Adipocyte (in vitro differentiated cells): ENCODE measurements at regions not wholly inside any gene's neighbourhood (a gene's known extent, or its start where the extent isn't known, plus 50 kb on each side); places are given as distances from the start of the nearest gene placed in this dataset.
A peak's percentile ranks its signal among the peaks of the same experiment; 100 is the strongest.

Experiments
- DNase-seq: peaks from one replicate; pipeline ENCODE4 v3.0.0-alpha.2; 2015; ENCODE audit warnings: low read depth
- H3K27me3 ChIP-seq: replicated peaks from 2 replicates; pipeline ENCODE4 v1.7.0; 2013; ENCODE audit warnings: mild to moderate bottlenecking, low read length, moderate library complexity; ENCODE audit not compliant: control insufficient read depth, insufficient read depth
- H3K36me3 ChIP-seq: 2 replicates; pipeline ENCODE4 v1.7.0; 2013; ENCODE audit warnings: low read length, mild to moderate bottlenecking, moderate library complexity; ENCODE audit not compliant: control insufficient read depth, insufficient read depth, severe bottlenecking
- H3K4me1 ChIP-seq: 2 replicates; pipeline ENCODE4 v1.7.0; 2013; ENCODE audit warnings: mild to moderate bottlenecking, low read length, moderate library complexity; ENCODE audit not compliant: control insufficient read depth, insufficient read depth
- H3K4me3 ChIP-seq: 2 replicates; pipeline ENCODE4 v1.7.0; 2013; ENCODE audit warnings: mild to moderate bottlenecking, low read length, moderate library complexity
- H3K9ac ChIP-seq: 2 replicates; pipeline ENCODE4 v1.7.0; 2013; ENCODE audit warnings: mild to moderate bottlenecking, low read length, moderate library complexity
- H3K9me3 ChIP-seq: 2 replicates; pipeline ENCODE4 v1.7.0; 2013; ENCODE audit warnings: mild to moderate bottlenecking, low read length, moderate library complexity; ENCODE audit not compliant: control insufficient read depth

DNA sequence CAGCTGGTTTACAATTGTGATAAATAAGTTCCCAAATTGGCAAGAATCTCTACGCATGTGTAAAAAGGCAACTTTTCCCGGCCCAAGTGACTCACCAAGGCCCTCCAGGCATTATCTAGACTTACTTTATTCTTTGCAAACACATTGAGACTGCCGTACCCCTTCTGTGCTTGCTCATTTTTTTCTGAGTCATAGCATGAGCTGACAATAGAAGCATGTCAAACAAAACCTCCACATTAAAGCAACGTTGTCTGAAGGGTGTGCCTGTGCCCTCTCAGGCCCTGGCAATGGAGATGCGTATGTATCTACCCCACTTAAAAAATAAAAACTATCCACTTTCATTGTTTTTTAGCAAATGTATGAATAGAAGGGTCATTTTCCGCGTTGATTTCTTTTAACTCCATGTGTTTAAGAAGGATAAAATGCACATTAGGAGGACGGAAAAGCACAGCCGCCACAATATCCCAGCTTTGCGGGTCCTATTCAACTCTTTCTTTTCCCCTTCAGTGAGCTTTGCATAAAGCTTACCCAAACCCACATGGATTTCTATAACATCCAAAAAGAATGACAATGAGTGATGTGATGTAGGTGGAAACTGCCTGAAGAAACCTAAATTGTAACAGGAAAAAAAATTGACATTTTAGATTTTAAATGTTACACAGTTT is 298.2 kb downstream of the CDCA7 start:
- Histone ChIP-seq H3K4me3 (peak overlapping the region; percentile 36), H3K27me3 (no peaks in the 10 kb centered on the region), H3K4me1 (peaks cover 59% of the 10 kb centered on the region), H3K9me3 (no peaks in the 10 kb centered on the region), H3K36me3 (no peaks in the 10 kb centered on the region), H3K9ac (peak overlapping the region; percentile 53)
- peak; percentile 96 for DNase-seq

DNA sequence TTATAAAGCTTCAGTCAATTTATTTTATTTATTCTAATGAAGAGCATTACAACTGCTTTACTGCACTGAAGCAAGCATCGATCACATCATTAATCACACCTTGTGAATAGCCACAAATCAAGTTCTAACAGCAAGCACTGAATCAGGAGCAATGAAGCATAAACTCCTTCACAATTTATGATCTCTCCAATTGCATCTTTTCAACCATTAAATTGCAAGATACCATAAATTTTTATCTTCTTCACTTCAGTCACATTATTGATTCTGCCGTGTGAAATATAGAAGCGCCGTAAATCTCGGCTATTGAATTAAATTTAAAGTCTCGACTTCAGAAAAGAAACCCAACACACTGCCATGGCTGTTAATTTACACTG is 298.7 kb downstream of the CDCA7 start:
- DNase-seq: no peak
- Histone ChIP-seq H3K4me3 (no peak overlapping the region), H3K9me3 (no peaks in the 10 kb centered on the region), H3K4me1 (peaks cover 59% of the 10 kb centered on the region), H3K9ac (peak overlapping the region; percentile 53), H3K36me3 (no peaks in the 10 kb centered on the region), H3K27me3 (no peaks in the 10 kb centered on the region)

DNA sequence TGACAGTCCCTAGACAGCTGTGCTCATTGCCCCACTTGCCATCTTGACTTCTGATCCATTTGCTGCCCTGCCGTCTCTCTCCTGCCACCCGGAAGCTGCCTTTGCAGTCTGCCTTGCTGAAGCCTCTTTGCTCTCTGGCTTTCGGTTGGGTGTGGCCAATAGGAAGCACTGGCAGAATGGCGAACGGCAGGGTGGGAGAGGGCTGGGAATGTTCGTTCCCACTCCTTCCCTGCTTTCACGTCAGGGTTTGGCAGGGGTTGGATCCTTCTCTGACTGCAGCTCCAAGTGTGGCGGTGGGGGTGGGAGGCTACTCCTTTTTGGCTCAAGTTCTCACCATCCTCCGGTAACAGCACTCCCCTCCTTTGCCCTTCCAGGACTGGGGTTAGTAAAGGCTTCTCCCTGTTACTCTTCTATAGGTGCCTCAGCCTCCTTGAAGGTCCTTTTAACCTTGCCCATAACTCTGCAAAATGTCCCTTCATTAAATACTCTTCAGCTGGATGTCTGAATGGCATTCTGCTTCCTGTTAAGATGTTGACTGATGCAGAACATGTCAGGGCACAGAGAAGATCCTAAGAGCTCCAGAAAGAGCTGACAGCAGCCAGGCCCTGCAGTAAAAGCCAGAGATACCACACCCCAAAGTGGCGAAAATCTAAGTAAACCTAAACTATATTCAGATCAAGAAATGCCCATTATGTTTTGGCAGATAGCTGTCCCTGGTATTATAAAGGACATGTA is 299.7 kb downstream of the CDCA7 start:
- no peaks in the 10 kb centered on the region for H3K36me3 ChIP-seq
- peaks cover 59% of the 10 kb centered on the region for H3K4me1 ChIP-seq
- H3K9me3 ChIP-seq: no peaks in the 10 kb centered on the region
- H3K27me3 ChIP-seq: no peaks in the 10 kb centered on the region
- H3K4me3 ChIP-seq: no peak overlapping the region
- DNase-seq: no peak
- no peak overlapping the region for H3K9ac ChIP-seq

DNA sequence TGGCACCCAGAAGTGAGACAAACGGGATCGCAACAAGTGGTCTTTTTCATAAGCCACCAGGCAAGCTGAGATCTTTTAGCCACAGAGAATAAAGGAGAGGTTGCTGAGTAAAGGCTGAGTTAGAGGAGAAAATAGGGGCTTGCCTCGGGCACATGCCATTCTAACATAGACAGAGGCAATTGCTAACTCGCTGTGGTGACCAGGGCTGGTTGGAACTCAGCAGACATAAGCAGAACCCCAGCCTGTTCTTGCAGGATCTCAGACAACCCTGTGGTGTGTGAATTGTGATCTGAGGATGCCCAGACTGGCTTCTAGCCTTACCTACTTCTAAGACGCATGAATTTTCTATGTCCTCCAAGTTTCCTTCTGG is 300.2 kb downstream of the CDCA7 start:
- no peak for DNase-seq
- H3K9me3 ChIP-seq: no peaks in the 10 kb centered on the region
- H3K36me3 ChIP-seq: no peaks in the 10 kb centered on the region

DNA sequence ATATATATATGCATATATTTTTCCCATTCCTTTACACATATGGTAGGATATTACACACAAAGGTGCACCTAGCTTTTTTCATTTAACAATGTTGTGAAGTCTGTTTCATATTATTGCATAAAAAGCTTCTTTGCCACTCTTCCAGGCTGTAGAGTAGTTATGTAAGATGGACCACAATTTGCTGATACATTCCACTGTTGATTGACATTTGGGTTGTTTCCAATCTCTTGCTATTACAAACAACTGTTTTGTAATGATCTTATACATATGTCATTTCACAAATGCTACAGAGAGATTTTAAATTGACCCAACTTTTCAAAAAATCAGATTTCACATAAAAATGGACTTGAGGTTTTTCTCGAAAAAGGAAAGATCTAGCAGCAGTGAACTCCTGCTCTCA is 301.4 kb downstream of the CDCA7 start:
- H3K9ac ChIP-seq: no peak overlapping the region
- H3K27me3 ChIP-seq: no peaks in the 10 kb centered on the region
- peaks cover 46% of the 10 kb centered on the region for H3K4me1 ChIP-seq
- DNase-seq: no peak
- H3K36me3 ChIP-seq: no peaks in the 10 kb centered on the region
- H3K9me3 ChIP-seq: no peaks in the 10 kb centered on the region
- no peak overlapping the region for H3K4me3 ChIP-seq

More for the DNA sequence above, 300.2 kb downstream of the CDCA7 start:
- H3K4me1 ChIP-seq: peaks cover 54% of the 10 kb centered on the region
- no peak overlapping the region for H3K4me3 ChIP-seq
- no peak overlapping the region for H3K9ac ChIP-seq
- H3K27me3 ChIP-seq: no peaks in the 10 kb centered on the region

DNA sequence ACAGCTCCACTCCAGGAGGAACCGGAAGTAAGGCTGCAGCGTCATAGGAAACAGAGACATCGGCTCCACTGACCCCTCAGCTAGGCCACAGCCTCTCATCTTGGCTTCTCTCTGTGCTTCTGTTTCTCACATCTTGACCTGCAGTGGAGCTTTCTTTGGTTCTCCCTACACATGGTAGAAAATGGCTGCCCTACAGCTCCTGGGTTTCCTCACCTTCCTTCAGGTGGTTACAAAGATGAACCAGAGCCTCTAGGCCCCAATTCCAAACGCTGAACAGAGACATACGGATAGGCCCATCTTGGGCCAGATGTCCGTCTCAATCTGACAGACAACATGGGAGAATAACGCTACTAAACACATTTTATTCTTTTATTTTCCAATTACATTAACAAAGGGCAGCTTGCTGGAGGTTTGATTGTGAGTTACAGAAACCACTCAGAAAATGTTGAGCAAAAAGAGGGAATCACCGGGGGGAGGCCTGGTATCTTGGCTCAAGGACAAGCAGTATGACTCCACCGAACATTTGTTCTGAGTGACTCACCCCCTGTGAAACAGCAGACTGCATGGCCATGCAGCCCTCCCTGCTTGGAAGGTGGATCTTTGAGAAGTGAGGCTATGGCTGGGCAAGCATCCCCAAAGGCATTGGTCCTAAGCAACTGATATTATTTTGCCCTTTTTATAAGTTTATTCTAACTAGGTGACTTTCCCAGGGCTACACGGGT is 303.5 kb downstream of the CDCA7 start:
- Histone ChIP-seq H3K4me1 (peaks cover 32% of the 10 kb centered on the region), H3K9me3 (no peaks in the 10 kb centered on the region), H3K27me3 (no peaks in the 10 kb centered on the region), H3K4me3 (peak overlapping the region; percentile 7), H3K36me3 (no peaks in the 10 kb centered on the region), H3K9ac (peak overlapping the region; percentile 31)
- peak; percentile 94 for DNase-seq

DNA sequence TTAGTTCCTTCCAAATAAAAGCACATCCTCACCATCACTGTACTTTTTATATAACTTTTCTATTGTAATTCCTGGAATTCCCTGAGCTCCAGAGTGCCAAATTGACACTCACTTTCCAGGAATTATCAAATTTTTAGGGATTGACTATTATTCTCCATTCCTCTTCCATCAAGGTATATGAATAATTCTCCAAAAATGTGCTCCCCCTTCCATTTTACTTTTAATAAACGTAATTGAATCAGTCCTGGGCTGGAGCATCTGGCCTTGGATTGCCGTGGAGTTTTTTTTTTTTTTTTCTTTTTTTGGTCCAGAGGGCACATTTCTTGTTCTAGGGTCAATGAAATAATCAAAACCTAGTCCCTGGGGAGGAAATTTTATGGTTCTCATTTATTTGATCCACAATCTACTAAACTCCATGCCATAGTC is 304.3 kb downstream of the CDCA7 start:
- H3K27me3 ChIP-seq: no peaks in the 10 kb centered on the region
- peaks cover 27% of the 10 kb centered on the region for H3K4me1 ChIP-seq
- no peak overlapping the region for H3K9ac ChIP-seq
- H3K36me3 ChIP-seq: no peaks in the 10 kb centered on the region
- H3K4me3 ChIP-seq: no peak overlapping the region
- no peaks in the 10 kb centered on the region for H3K9me3 ChIP-seq
- peak; percentile 76 for DNase-seq

DNA sequence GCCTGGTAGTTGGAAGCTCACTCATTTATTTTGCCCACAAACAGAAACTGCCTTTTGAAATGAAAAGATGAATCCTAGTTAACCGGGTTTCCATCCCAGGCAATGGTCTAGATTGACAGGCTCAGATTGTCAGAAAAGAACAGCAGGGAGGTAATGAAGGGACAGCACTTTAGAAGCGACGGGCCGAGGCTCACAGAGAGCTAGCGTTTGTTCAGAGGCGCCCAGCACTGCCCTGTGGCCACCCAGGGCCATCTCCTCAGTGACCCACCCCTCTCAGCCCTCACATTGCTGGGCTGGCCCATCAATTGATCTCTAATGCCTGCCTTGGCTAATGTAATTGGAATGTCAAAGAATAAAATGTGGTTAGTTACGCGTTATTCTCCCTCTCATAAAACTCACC is 304.8 kb downstream of the CDCA7 start:
- Histone ChIP-seq H3K4me3 (no peak overlapping the region), H3K36me3 (no peaks in the 10 kb centered on the region), H3K9me3 (no peaks in the 10 kb centered on the region), H3K4me1 (peaks cover 24% of the 10 kb centered on the region), H3K27me3 (no peaks in the 10 kb centered on the region), H3K9ac (no peak overlapping the region)
- DNase-seq: no peak

DNA sequence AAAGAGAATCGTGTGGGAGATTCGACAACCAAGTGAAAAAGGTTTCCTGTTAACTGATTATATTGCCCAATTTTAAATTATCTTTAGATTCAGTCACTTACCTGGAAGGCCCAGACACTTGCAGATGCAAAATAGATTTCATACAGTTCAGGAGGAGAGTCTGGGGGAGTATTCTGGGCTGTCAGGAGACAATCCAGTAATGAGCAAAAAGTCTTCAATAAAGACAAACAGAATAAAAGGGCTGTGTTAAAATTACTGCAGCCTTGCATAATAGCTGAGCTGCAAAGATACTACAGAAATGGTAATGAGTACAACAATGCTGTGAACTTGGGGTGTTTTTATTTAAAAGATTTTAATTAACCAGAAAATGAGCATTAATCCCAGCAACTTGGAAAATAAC is 303.6 kb downstream of the SP3 start:
- Histone ChIP-seq H3K9ac (no peak overlapping the region), H3K27me3 (no peaks in the 10 kb centered on the region), H3K9me3 (no peaks in the 10 kb centered on the region), H3K4me3 (no peak overlapping the region), H3K36me3 (no peaks in the 10 kb centered on the region), H3K4me1 (peaks cover 20% of the 10 kb centered on the region)
- DNase-seq: no peak

DNA sequence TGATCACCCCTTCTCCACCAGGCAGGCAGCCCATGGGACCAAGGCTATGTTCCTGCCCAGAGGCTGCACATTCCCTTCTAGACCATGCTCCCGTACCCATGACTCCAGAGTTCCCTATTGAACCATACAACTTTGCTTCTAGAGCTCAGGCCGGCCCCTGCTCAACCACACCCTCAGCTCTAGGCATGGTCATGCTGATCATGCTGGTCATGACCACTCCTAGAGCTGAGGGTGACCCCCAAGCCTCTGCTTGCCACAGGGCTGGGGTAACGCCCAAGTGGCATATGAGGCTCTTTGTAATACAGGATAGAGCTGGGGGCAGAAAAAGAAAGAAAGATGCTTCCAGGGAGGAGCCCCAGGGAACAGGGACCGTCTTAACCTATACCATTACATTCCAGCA is 301.8 kb downstream of the SP3 start:
- no peaks in the 10 kb centered on the region for H3K9me3 ChIP-seq
- H3K27me3 ChIP-seq: no peaks in the 10 kb centered on the region
- DNase-seq: no peak
- H3K4me3 ChIP-seq: no peak overlapping the region
- H3K36me3 ChIP-seq: no peaks in the 10 kb centered on the region
- H3K9ac ChIP-seq: no peak overlapping the region
- peaks cover 10% of the 10 kb centered on the region for H3K4me1 ChIP-seq

DNA sequence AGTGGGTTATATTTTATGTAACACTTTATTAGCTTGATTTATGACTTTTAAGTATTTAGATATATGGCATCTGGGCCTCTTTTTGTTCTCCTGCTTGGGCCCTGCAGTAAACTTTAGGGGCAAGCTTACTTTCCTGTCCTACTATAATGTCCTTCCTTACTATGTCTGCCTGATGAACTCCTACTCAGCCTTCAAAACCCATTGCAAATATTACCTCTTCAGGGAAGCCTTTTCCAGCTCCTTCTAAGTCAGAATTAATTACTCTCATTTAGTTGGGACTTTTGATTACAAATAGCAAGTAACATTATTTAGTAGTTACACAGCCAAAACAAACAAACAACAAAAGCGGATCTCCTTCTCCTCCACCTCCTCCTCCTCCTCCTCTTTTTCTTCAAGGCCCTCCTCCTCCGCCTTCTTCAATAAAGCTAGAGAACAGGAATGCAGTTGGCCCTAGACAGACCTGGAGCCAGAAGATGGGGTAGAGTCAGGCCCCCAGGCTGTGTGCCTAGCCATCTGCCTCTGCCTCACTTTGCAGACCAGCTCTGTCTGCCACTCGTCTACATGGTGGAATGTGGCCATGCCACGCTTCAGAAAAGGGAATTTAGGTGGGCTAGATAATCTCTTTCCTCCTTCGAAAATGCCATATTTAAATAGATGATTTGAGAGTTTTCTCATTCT is 301.2 kb downstream of the SP3 start:
- Histone ChIP-seq H3K9ac (no peak overlapping the region), H3K27me3 (no peaks in the 10 kb centered on the region), H3K4me3 (no peak overlapping the region), H3K9me3 (no peaks in the 10 kb centered on the region), H3K4me1 (peaks cover 4% of the 10 kb centered on the region), H3K36me3 (no peaks in the 10 kb centered on the region)
- DNase-seq: no peak
